Stimulated activated CD4-positive, alpha-beta T cell treated with anti-CD3 and anti-CD28 coated beads, Interleukin-2, amount 100 ng/mL, for 4 hours (primary cell): ENCODE measurements at regions not wholly inside any gene's neighbourhood (a gene's known extent, or its start where the extent isn't known, plus 50 kb on each side); places are given as distances from the start of the nearest gene placed in this dataset.
"Not testable (repeated sequence)": the region's sequence is repeated elsewhere in the genome, so short reads cannot be mapped to it uniquely, and the experiment has no call there.

Experiments
- DNase-seq: peaks from one replicate; pipeline ENCODE4 v3.0.0-alpha.2; 2020; ENCODE audit warnings: low read depth

DNA sequence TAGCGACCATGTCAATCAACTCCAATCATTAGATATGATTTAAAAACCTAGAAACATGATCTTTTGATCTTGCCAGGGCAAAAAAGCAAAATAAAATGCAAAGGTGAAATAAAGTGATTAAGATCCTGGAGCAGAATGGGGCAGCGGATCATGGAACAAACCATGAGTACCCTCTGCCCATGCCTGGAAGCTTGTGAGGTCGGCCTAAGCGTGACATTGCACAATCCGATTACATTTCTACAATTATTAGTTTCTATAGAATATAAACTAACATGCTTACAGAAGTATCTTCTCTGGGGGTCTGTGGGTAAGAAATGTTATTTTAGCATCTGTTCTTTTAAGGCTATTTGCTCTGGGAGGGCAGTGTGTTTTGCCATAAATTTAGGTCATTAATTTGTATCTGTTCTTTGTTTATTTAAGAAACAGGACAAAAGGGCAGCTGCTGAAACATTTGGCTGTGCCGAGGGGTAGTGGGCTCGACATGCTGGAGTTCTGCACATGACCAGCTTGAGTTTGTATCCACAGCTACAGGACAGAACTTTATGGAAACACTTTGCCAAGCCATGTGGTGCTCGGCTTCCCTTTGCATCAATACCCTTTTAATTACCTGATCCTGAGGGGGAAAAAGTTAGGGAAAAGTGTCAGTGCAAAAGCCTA is 55.9 kb downstream of the ZBTB18 start:
- no peak for DNase-seq

DNA sequence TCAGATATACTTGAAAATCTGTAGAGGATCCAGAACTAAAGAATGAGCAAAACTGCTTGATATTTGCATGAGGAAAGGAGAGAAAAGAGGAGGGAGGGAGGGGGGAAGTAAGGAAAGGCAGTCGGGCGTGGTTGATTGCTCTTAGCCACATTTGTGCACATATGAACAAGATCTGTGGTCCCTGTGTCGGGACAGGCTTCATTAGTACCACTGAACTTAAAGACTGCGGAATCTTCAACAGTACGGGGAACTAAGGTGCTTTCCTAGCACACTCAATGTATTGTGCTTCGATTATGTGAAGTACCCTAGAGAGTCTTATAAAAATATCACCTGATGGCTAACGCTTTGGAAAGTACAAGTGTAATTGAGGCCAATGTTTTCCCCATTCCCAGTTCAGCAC is 59.9 kb downstream of the ZBTB18 start:
- DNase-seq, result no peak

DNA sequence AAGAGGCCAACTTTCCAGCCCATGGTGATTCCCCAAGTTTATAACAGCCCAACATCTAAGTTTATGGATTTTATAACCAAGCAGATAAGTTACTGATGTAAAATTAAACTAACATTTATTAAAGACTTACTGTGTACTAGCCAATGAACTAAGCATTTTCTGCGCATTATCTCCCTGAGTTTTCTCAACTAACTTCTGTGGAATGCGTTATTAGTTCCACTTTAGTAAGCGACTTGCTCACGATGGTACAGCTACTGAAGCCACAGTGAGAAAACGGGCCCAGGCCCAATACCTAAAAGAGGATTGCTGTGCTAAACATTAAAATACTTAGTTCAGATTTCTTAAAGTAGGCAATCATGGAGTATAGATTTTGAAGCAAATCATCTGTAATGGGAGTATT is 61.0 kb downstream of the ZBTB18 start:
- no peak for DNase-seq

DNA sequence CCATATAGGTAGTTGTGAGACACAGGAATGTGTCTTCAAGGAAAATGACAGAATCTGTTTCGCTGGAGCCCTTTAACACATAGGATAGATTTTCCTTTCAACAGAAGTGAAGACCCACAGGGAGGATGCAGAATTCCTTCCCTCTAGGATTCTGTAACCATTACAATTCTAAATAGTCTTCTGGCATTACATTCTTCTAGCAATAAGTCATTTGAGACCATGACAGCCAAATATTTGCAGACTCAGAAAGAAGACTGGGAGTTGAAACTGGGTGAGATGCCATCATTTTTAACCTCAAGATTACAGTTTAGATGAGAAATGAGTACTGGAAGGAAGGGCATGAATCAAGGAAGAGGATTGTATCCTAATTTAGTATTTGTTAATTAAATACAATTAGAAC is 61.6 kb downstream of the ZBTB18 start:
- DNase-seq, result no peak

DNA sequence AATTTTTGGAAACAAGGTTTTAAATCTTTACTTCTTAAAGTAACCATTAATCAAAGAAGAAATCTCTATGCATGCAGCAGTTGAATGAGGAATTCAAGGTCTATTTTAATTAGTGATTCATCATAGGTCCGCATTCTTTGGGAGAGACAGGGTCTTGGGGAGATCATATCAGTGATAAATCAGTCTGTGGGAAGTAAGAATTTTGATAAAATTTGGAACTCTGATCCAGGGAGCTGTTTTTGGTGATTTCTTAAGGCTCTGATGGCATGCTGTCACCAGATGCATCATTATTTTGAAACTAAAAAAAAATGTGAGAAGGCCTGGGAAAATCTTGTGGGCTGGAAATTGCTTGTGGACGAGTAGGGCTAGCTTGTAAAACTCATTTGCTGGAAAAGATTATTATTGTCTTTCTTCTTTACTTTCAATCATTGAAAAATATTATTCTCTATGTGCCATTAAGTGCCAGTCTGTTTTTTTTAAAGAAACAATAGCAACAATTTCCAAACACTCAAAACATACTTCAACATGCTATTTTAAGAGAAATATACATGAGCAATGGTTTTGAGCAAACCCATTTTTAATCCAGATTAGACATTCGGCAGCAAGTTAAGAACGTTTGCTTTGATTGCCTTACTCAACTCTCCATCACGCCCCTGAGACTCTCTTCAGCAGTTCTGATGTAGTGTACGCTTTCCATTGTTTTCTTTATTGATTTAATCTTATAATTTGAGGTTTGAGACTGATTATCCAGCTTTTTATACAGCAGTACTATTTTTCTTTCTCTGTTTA is 62.6 kb downstream of the ZBTB18 start:
- no peak for DNase-seq

DNA sequence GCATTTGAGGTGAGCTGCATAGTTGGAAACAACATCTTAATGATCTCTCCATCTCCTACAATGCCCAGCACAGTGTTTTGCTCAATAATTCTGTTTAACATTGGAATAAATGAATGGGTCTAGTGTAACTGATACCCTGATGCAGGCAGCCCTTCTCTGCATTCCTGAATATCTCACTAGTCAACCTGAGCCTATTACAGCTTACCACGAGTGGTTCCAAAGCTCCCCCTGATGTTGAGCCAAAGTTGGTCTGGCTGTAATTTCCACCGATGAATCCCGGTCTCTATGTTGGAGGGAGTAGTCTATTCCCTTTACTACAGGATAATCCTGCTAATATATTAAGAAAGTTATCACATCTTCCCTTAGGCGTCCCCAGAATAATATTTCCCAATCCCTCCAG is 63.8 kb downstream of the ZBTB18 start:
- no peak for DNase-seq

DNA sequence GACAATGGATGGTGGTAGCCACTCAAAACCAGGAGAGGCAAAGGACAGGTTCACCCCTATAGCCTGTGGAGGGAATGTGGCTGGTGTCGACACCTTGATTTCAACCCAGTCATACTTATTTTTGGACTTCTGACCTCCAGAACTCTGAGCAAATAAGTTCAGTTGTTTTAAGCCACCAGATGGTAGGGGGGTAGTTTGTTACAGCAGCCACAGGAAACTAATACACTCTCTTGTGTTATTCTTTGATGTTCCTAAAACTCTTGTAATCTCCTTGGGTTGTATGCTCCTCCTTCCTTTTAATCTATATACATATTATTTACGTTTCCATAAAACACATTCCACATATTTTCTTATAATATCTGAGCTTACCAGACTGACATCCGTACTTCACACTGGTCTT is 65.9 kb downstream of the ZBTB18 start:
- no peak for DNase-seq

DNA sequence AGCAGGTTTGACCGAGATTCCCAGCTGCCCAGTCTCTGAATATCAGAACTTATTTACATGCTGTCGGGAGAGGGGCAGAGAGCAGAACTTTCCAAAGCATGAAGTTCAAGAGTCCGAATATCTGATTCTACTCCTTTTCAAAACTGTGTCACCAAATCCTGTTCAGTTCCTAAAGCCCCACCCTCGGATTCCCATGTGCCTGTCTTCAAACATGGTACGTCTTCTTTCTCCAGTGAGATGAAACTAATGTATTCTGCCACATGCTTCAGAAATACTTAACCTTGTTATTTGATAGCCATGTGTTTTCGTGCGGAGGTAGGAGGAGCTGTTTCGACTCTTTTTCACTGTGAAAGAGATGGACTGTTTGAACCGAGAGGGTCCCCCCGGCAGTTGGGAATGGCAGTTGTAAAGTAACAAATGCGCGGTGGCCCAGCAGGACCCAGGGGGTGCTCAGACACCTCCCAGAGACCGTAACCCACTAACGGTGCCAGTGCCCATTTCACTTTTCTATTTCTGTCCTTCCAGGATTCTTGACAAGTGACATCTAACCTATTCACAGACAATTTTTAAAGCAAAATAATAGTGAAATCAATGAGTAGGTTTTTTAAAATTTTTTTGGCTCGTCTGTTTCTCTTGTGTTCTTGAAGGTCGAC is 67.2 kb downstream of the ZBTB18 start:
- no peak for DNase-seq

DNA sequence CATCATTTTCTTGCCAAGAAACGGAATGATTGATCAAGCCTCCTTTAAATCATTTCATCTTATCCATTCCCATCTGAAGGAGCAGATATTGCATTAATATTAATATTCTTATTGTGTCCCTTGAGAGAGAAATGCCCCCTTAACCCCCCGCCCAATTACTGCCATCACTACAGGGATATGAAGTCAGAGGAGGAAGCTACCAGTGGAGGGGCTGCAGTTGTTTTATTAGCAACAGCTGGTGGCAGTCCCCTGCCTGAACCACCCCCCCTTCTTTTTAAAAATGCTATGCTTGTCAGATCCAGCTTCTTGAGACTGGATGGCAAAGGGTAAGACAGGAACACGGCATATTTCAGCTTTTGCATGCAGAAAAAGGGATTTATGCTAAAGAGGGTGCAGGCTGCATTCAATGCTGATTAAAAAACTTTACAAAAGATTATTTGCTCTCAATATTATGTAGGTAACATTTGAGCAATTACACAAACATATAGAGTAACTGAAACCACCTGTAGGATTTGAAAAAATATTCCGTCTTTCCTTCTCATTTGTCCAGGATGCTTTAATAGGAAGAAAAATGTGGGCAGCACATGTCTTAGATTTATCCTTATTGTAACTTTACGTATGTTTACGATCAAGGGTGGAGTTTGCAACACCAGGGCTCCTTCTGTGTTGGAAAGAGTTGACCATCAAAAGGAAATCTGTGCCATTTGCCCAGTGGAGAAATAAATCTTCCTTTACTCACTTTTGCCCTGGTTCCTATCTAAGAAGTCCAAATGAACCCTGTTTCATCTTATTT is 77.7 kb downstream of the ZBTB18 start:
- DNase-seq, result no peak

DNA sequence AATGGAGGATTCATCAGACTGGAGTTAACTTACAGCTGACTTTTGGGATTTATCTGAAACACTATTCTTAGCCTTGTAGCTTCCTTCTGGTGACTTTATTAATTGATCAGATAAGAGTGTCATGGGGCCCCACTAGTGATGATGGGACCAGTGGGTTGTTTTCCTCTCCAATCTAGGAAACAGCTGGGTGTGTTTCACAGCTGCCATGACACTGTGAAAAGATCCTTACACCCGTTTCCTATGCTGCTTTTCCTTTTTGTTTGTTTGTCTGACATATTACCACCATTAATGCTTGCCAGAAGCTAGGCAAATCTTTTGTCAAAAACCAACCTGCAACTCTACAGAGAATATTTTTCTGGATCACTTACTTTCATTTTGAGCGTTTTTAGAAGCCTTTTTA is 86.2 kb downstream of the ZBTB18 start:
- DNase-seq, result no peak

DNA sequence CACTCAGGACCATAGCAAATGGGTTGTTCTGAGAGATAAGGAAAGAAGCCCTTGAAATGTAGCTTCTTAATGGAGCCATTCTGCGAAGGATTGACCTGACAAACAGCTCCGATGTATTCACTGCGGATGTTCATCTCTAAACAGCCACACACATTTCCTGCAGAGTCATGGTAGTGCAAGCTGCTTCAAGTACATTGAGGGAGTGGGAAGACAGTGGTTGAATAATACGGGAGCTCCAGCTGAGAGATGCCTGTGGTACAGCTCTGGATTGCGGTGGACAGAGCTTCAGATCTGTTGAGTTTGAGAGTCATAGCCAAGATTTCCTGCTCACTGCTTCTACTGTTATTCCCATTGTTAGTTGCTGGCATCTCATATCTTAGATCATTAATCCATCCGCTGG is 86.6 kb downstream of the ZBTB18 start:
- no peak for DNase-seq

DNA sequence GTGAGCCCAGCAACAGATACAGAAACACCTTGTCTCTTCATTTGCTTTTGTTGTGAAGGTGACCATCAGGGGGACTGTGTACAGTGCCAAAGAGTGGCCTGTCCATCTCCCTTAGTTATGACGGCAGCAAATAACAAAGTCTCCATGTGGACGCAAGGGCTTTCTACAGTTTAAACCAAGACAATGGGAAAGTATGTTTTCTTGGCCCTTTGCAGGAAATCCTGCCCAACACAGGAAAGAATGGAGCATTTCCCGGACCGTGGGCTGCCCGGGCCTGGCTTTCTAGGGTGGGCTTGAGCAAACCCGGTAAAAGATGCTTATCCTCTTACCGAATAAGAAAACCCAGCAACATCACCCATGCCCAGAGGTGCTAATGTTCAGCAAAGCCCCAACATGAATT is 87.3 kb downstream of the ZBTB18 start:
- no peak for DNase-seq

DNA sequence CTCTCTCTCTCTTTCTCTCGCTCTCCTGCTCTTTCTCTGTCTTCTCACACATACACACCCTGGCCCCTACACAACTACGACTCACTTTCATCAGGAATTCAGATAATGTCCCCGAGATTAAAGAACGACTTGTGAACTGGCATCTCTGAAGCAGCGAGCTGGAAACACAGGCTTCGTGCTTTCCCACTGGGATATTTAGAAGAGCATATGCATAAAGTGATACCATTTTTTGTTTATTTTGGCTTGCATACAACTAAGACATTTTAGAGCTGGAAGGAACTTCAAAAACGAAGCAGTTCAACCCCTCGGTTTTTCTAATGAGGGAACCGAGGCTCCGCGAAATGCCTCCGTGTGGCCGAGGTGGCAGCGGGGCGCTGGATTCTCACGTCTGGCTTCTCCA is 88.6 kb downstream of the ZBTB18 start:
- no peak for DNase-seq

DNA sequence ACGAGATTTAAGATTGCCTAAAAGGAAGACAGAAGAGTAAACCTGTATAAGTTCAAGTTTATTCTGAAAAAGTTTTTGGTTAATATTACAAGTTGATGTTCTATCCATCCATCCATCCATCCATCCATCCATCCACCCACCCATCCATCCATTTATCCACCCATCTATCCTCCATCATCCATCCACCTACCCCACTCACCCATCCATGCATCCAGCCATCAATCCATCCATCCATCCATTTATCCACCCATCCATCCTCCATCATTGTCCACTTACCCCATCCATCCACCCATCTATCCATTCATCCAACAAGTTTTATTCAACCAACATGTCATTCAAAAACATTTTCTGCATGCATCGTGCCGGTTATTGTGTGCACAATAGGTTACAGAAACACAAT is 89.3 kb downstream of the ZBTB18 start:
- no peak for DNase-seq

DNA sequence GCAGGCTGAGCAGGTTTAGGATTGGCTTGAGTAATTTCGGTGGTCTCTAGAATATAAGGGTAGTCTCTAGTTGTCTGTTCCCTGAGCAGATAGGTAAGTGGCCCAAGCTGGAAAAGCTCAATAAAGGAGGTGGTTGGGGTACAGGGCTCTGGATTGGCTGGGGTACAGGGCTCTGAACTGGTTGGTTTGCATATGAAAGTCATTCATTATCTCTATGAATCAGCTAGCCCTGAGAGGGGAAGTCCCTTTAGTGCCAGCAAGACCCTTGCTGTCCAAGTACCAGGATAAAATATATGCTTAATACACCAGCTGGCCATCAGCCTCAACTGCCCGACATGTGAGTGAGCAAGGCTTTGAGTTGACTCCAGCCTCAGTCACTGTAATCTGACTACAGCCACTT is 93.0 kb downstream of the ZBTB18 start:
- DNase-seq, result no peak

DNA sequence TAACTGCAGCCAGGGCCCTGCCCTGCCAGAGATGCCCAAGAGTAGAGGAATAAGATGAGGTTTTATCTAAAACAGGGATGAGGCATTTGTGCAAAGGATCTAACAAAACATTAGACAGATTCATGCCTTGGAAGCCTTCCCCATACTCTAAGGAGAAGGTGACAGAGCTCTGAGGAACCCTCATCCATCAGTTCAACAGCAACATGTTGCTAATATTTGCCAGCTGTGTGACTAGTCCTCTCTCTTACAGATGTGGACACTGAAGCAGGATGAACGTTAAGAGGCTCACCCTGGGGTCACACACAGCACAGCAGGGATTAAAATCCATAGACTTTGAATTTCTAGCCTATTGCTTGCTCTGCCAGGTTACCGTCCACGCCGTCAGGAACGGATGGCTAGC is 99.0 kb downstream of the ZBTB18 start:
- DNase-seq, result no peak

DNA sequence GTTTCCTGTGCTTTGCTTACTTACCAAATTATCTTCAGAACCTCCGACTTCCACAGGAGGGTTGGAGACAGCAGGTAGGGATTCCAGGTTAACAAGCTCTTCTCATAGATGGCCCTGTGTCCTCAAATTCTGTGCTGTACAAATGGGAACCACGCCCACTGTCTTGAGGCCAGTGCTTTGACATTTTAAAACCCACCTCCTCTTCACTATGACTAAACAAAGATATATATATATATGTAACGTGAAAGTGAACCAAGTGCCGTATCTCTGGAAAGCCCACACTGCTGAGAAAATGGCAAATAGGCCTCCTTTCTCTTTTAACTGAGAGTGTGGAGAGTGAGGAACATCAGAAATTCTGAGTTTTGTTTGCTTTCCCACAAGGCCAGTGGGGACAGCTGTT is 99.6 kb downstream of the ZBTB18 start:
- DNase-seq, result no peak

DNA sequence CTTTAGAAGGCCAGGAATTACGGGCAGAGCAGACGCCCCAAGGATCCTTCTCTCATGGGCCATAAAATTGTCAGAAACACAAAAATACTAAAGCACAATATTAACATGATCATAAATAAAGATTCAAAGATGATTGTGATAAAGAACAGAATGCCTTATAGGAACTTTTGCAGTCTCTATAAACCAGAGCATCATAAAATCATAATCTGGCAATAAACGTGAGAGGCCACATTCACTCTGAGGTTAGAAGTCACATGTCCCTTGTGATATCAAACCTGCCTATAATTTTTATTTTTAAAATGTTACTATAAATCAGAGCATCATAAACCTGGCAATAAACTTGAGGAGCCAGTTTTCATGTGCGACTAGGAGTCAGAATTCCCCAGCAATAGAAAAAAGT is 100.5 kb downstream of the ZBTB18 start:
- DNase-seq, result no peak

DNA sequence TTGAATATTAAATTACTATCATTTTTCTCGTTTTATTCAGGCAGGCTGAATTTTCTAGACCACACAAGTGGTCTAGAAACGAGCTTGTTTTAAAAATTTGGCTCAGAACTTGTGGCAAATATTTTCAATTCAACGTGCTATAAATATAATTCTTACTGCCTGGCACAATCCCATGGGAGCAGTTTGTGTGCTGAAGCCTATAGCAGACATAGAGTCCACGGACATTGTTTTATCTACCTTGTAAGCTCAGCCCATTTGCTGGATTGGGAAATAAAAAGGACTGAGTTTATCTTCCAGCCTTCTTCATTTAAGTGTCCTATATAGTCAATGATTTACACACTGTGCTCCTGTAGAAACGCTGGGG is 103.4 kb downstream of the ZBTB18 start:
- DNase-seq, result no peak

DNA sequence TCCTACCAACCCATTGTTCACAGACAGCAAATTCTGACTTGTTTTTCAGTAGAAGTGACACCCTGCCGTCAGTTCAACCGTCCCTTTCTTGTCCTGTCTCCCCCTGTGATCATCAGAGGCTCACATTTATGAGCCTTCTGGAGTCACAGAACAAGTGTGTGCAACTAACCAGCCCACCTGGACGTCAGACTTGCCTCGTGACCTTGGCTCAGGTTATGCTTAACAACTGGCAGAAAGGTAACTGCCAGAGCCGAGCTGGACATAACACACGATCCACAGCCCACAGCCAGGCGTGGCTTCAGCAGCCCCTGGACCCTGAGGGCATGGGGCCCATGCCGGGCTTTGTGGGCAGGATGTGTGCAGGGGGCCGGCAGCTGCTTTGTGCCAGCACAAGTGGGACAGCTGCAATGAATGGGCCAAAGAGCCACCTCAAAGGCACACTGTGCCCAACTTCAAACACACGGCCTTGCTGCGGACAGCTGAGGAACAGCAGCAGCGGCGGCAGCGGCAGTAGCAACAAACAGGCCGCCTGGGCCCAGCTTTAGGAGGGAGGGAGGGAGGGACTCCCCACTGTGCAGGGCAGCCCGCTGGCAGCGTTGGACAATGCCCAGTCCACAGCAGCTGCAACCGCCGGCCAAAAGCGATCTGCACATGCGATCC is 103.9 kb downstream of the ZBTB18 start:
- no peak for DNase-seq

DNA sequence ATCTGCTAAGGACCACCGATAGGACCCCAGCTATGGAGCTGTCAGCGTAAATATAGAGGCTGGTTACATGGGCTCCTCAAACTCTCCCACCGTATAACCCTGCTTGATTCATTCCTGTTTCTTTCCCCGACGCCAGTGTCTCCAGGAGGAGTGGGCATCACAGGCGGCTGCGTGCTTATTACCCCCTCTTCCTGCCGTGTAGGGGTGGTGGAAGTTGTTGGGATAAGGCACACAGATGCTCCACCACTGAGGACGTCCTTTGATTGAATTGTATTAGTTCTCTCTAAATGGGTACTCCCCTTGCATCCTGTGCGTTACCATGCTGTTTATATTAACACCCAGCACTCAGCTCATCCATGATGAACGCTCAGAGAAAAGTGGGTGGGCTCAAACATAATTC is 104.6 kb downstream of the ZBTB18 start:
- no peak for DNase-seq

DNA sequence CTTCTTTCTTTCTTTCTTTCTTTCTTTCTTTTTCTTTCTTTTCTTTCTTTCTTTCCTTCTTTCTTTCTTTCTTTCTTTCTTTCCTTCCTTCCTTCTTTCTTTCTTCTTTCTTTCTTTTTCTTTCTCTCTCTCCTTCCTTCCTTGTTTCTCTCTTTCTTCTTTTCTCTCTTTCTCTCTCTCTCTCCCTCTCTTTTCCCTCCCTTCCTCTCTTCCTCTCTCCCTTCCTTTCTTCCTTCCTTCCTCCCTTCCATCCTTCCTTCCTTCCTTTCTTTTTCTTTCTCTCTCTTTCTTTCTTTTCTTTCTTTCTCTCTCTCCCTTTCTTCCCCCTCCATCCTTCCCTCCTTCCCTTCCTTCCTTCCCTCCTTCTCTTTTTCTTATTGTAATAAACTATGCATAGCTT is 105.5 kb downstream of the ZBTB18 start:
- DNase-seq, result not testable (repeated sequence)
